ENCODE measurements at regions not wholly inside any gene's neighbourhood (a gene's known extent, or its start where the extent isn't known, plus 50 kb on each side); places are given as distances from the start of the nearest gene placed in this dataset.
"Not testable (repeated sequence)": the region's sequence is repeated elsewhere in the genome, so short reads cannot be mapped to it uniquely, and the experiment has no call there.

DNA sequence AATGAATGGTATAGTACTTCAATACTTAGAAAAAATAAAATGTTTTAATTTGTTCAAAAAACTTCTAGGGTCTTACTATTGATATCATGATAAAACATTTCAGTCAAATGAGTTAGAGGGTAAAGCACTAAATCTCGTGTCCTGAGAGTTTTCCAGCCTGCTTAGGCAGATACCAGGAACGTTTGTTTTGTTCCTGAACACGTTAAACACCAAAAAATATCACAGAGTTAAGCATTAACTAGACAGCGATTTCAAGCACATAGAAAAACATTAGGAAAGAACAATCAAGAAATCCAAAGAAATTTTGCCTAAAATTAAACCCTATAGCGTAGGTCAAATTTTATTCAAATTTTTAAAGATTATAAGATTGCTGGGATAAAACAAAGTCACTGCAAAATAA, 204.6 kb upstream of the AGR3 start:
- no peak for DNase-seq (ENCODE audit: low read depth)

DNA sequence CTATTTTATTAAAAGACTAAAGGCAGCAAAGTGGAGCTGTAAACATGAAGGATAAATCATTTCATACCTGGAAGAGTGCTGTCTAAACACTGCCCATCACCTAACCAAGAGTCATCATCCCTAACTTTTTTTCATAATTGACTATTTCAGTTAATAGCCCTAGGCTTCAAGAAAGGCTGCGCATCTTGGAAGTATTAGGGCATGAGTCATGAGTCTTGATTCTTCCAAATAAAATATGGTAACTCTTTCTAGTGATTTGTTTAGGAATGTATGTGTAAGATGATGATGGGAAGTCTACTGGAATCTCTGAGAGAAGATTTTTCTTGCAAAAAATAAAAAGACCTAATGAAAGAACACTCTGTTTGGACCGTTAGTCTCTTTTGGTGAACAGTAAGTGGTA, 207.7 kb upstream of the AHR start:
- peak; percentile 57 for DNase-seq (ENCODE audit: low read depth)

DNA sequence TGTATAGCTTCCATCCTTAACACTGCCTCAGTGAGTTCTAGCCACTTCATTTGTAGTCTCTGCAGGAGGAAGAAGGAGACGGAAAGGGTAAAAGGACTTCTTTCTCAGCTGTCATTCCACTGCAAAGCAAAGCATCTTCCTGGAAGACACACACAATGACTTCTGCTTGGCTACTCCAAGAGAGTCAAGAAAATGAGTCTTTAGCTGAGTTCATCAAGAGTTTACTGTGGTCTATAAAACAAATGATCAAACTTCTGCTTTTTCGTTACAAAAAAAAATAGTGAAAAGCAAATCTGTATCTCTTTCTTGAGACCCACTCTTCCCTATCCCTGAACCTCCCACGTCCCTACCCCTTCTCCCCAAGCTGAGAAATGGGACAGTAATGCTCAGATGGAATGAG, 205.0 kb upstream of the AHR start:
- no peak for DNase-seq (ENCODE audit: low read depth)

DNA sequence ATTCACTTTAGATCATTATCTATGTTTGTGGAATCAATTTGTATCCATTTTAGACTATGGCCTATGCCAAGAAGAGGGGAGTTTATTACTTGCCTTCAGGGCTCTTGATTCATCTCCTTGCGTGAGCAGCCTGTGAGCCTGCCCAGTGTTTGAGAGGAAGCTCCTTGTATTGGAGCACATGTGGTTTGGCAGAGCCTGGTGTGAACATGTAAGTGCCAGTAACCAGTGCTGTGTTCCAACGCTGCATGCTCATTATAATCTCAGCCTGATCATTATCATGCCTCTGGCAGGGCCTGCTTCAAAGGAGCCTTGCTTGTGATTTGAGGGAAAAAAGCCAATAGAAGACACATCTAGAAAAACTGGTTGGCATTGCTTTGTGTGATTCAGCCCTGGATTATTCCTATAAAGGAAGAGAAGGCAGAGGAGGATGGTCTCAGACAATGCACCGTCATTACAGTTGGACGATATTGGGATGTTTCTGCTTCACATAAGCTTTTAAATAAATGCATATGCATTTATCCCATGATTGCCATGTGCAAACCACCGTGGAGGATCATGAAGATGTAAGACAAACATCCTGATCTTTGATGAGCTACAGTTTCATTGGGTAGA, 203.4 kb upstream of the AHR start:
- DNase-seq (ENCODE audit: low read depth): peak; percentile 11

DNA sequence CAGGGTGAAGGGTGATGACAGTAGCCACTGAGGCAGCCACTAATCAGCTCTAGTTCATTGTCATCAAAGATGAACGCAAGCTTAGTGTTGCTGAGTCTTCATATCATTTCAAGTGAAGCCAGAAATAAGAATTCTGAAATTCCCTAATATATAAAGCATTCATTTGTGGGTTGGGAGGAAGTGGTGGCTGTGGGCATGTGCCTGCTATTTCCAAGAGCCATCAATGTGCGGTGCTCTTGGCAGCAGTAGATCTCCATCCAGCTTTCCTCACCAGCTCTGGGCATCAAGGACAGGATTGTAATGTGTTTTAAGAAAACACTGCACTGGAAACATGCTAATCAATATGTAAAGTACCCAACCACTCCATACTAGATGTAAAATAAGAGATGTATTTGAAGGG, 202.5 kb upstream of the AHR start:
- no peak for DNase-seq (ENCODE audit: low read depth)

DNA sequence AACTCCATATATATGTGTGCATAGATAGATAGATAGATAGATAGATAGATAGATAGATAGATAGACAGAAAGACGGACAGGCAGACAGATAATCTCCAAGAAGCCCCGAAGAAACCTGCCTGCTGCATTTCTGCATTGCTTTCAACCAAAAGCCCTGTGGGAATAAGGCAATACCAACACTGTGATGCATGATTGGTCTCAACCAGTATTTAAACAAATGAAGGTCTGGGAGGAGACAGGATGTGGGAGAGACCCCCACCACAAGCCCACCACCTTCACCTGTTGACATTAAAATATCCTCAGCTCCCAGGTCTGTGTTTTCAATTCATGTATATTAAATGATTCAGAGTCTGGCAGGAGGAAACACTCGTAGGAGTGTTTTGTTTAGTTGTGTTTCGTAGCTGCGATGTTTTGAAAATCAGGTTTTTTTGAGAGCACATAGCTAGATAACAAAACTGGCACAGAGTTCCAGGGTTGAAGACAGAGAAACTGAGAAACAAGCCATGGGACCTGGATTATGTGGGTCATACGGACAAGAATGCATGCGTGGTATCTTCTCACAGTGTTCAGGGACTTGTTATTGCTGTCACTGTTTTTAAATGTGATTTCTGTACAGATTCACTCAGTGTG, 200.7 kb upstream of the AHR start:
- DNase-seq (ENCODE audit: low read depth): no peak

DNA sequence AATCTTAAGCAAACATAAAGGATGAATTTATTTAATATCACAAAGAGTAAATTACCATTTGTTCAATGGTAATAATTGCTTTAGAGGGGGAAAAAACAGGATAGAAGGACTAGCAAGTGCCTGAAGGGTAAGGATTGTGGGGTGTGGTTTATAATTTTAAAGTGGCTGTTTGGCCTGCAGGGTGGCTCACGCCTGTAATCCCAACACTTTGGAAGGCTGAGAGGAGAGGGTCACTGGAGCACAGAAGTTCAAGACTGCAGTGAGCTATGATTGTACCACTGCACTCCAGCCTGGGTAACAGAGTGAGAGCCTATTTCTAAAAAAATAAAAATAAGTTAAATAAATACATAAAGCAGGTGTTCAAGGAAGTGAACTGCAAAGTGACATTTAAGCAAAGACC, 199.9 kb upstream of the AHR start:
- no peak for DNase-seq (ENCODE audit: low read depth)

DNA sequence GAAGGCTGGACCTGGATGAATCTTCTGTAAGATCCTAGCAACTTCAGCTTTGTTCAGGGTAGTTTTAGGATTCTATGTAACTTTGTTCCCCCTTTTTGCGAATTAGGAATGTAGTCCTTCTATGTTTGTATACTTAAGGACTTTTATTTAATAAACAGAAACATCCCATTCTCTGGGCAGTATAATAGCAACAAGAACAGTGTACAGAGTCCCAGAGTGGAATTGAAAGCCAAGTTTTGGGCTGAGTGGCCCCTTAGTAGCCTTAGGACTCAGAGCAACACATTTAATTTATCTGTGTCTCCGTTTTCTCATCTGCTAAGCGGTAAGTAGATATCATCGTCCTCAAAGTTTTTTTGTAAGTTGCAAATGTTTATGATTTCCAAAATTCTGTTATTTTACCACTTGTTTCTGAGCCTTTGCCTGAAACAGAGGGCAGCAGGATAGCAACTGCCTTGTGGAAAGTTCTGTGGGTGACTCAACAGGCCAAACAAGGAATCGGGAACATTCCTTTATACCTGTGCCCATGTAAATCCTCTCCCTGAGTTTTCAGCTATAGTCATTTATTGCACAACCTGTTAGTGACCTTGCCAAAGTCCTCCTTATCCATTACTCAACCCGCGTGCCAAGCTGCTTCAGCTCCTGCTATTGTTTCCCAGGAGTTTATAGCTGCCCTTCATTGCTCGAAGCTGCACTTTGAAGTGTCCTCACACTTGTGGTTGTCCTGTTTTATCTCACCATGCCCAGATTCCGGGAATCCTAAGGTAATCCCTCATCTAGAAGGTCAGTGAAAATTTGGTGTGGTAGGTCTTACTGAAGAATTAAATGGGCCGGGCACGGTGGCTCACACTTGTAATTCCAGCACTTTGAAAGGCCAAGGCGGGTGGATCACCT, 199.1 kb upstream of the AHR start:
- DNase-seq (ENCODE audit: low read depth): peak; percentile 52

DNA sequence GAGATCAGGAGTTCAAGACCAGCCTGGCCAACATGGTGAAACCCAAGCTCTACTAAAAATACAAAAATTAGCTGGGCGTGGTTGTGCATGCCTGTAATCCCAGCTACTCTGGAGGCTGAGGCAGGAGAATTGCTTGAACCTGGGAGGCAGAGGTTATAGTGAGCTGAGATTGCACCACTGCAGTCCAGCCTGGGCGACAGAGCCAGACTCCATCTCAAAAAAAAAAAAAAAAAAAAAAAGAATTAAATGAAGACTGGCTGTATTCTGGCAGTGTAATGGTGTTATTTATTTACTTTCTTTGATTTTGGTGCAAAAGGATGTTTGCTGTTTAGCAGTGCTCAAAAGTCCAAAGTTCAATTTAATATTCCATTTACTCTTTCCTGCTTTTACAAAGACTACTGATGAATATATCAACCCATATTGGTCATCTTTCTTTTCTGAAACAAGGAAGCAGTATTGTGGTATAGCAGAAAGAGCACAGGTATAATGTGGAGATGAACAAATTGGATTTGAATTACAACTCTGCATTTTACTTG, 198.4 kb upstream of the AHR start:
- not testable (repeated sequence) for DNase-seq (ENCODE audit: low read depth)

DNA sequence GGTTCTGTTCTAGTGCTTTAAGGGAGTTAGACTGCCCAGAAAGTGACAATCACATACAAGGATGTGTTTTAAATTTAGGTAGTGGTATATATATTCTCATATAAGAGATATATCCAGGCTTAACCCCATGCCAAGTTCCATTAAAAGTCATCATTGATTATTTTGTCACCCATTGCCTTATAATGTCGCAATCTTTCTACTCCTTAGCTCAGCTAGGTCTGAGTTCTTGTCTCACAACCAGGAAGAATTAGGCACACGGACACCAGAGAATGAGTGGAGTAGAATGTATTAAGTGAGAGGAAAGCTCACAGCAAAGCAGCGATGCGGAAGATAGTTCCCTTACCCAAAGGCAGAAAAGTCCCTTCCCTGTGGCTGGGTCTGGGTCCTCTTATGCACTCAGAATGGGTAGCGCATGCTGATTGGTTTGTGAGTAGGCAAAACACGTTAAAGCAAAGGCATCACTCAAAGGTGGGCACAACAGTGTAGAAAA, 197.2 kb upstream of the AHR start:
- DNase-seq (ENCODE audit: low read depth): no peak

DNA sequence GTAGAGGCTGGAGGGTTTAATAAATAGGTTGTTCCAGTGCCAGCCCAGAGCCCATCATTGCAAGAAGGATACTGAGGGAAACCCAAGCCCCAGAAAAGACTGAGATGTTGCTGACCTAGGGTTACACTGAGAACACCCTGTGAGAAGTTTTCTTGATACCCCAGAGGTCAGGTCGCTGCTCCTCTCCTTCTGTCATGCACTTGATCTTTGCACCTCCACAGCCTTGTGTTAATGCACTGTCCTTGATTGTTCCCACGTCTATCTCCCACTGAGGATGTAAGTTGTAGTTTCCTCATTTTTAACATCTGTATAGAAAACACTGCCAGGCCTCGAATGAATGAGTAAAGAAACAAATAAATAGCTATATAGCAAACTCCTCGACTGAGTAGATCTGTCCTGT, 195.3 kb upstream of the AHR start:
- DNase-seq (ENCODE audit: low read depth): no peak

DNA sequence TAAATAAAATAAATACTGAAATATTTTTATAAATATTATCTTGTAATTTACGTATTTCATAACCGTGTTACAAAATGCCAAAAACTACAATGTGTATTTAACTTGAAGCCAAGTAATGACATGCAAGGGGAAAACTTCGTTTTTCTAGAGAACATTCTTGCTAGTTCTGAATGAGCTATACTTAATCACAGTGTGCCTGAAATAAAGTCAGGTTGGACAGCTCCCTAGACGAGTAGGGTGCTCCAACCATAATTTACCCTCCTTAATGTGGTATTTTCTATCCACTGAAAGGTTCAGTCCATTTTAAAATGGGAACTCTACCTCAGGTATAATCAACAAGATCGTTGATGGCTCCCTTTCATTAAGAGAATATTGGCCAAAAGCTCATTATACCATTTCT, 194.5 kb upstream of the AHR start:
- no peak for DNase-seq (ENCODE audit: low read depth)

DNA sequence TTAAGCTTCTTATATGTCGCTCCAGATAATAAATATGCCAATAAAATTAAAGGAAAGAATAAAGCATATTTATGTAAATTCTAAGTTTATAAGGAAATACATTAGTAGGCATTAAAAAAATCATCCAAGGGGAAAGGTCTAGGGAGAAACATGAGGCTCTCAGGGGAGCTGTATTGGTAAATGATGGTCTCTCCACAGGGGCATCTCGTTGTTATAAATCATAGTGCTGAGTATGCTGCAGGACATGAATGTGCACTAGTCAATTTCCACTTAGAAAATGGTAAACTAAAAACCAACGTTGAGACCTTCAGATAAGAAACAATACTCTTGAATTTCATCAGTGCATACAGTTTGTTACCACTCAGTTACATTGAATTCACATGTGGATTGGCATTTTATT, 194.0 kb upstream of the AHR start:
- no peak for DNase-seq (ENCODE audit: low read depth)

DNA sequence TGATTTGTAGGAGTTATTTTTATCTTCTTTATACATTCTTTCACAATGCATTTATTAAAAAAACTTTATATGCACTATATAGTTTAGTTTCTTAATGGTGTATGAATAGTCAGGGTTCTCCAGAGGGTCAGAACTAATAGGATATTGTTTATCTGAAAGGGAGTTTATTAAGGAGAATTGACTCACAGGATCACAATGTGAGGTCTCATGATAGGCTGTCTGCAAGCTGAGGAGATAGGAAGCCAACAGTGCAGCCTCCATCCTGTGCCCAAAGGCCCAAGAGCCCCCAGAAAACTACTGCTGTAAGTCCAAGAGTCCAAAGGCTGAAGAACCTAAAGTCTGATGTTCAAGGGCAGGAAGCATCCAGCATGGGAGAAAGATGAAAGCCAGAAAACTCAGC, 192.8 kb upstream of the AHR start:
- DNase-seq (ENCODE audit: low read depth): no peak

DNA sequence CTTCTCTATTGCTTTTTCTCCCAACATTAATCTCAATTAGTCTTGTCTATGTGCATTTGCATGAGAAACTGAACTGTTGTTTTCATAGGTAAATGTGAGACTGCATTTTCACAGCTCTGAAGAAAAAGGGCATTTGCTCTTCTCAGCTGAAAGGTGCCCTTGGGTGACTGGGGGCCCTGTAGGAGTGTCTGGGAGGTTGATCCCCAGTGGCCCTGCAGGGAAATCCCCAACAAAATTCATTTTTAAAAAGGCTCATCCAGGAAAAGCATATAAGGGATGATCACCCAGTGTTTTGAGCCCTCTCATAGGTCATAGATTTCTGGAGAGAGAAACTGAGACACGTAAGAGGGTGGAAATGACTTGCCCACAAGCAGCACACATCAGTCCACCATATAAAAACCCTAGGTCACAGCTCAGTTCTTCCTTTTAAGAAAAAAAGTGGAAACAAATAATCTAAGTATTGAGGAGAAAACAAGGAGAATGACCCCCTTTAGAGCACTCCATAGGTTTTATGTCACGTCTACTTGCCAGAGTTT, 190.3 kb upstream of the AHR start:
- no peak for DNase-seq (ENCODE audit: low read depth)

DNA sequence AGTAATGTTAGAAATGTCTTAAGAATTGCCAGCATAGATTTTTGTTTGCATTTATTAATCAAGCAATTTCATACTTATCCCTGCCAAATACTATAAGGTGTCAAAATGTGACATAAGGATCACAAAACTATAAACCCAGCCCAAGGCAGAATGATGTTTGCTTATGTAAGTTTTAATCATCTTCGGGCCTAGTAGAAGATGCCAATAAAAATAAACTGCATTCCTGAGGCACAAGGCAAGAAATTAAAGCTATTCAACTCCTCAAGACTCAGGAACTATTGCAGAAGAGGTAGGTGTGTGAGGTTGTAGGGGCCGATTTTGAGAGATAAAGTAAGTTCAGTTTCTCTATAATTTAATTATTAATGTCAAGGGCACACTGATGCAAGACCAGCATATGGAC, 189.4 kb upstream of the AHR start:
- peak; percentile 3 for DNase-seq (ENCODE audit: low read depth)

DNA sequence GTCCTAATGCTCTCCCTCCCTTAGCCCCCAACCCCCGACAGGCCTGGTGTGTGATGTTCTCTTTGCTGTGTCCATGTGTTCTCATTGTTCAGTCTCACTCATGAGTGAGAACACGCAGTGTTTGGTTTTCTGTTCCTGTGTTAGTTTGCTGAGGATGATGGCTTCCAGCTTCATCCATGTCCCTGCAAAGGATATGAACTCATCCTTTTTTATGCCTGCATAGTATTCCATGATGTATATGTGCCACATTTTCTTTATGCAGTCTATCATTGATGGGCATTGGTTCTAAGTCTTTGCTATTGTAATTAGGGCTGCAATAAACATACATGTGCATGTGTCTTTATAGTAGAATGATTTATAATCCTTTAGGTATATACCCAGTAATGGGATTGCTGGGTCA, 184.7 kb upstream of the AHR start:
- DNase-seq (ENCODE audit: low read depth): not testable (repeated sequence)

DNA sequence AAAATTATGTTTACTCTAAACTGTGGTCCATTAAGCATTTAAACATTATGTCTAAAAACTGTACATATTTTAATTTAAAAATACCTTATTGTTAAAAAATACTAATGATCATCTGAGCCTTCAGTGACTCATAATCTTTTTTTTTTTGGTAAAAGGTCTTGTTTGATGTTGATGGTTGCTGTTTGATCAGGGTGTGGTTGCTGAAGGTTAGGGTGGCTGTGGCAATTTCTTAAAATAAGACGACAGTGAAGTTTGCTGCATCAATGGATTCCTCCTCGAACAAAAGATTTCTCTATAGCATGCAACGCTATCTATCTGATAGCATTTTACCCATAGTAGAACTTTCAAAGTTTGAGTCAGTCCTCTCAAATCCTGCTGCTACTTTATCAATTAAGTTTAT, 180.0 kb upstream of the AHR start:
- no peak for DNase-seq (ENCODE audit: low read depth)

DNA sequence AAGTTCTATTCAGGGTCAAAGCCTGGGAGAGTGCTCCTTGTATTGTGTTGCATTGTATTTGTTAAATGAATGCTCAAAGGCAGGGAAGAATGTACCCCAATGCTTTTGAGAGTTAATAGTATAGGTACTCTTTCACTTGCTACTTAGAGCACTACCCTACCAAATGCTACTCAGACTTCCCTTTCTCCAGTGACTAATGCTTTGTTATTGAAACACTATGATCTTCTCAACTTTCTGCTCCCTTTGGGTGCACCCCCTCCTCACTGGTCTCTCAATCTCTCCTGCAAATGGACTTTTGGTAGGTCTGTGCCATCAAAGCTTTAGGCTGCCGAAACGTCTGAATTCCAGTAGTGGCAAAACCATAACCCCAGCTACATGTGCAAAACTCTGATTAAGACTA, 177.7 kb upstream of the AHR start:
- DNase-seq (ENCODE audit: low read depth): no peak

DNA sequence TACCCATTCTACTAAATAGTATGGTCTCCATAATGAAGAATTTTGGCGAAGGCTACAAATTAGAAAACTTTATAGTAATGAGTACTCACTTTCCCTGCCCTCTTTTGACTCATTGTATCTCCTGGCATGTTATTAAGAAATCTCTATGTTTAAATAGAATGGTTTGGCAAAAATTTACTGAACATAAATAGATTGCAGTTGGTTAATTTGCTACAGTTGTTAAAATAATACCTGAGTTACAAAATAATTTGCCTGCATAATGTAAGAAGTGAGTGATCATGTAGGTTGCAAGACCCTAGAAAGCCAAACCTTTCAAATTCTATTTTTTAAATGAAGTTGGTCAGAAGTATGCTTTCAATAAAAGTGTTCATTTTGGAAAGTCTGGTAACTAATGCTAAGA, 176.8 kb upstream of the AHR start:
- no peak for DNase-seq (ENCODE audit: low read depth)

DNA sequence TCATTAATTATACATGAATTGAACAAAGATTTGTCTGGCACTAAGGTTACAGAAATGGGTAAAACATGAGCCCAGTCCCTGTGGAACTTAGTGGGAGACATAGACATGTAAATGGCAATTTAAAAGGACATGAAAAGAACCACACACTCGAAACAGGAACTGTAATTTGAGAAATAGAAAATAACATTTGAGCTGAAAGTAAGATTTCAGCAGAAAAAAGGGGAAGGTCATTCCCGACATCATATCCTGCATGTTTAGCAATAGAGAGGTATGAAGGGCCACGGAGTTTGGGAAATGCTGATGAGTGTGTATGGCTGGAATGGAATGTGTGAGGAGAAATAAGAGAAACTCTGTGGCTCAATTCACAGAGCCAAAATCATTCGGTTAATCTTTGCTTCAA, 175.4 kb upstream of the AHR start:
- peak; percentile 57 for DNase-seq (ENCODE audit: low read depth)

Measured in HT1080 (cell line).